Transverse colon (tissue), 3 donors: ENCODE measurements at regions not wholly inside any gene's neighbourhood (a gene's known extent, or its start where the extent isn't known, plus 50 kb on each side); places are given as distances from the start of the nearest gene placed in this dataset.

Source experiments
- POLR2A ChIP-seq: fragments of 450-650 bp; IDR thresholded peaks from one replicate; pipeline ENCODE4 v1.6.1; 2016; ENCODE audit warnings: antibody characterized with exemption, mild to moderate bottlenecking, moderate library complexity
- TF ChIP-seq, protein P1 (sequence below), 5 experiments: fragments of 200-600 bp in 3 of 5; fragments of 450-650 bp in 2 of 5; sonication (generic) in 3 of 5; IDR thresholded peaks; 1 replicate in 2 of 5; 2 replicates in 3 of 5; pipeline ENCODE4 v1.5.1; 2016 to 2017; ENCODE audit warnings: antibody characterized with exemption in 5 of 5, inconsistent platforms in 3 of 5, mild to moderate bottlenecking in 2 of 5, moderate library complexity in 1 of 5

DNA sequence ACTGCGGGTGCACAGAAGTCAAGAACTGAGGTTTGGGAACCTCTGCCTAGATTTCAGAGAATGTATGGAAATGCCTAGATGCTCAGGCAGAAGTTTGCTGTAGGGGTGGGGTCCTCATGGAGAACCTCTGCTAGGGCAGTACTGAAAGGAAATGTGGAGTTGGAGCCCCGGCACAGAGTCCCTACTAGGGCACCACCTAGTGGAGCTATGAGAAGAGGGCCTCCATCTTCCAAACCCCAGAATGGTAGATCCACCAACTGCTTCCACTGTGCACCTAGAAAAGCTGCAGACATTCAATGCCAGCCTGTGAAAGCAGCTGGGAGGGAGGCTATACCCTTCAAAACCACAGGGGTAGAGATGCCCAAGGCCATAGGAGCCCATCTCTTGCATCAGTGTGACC lies 1336.0 kb upstream of the CELF2 start:
- no peak for TF ChIP-seq POLR2A
- TF ChIP-seq, protein P1, sequence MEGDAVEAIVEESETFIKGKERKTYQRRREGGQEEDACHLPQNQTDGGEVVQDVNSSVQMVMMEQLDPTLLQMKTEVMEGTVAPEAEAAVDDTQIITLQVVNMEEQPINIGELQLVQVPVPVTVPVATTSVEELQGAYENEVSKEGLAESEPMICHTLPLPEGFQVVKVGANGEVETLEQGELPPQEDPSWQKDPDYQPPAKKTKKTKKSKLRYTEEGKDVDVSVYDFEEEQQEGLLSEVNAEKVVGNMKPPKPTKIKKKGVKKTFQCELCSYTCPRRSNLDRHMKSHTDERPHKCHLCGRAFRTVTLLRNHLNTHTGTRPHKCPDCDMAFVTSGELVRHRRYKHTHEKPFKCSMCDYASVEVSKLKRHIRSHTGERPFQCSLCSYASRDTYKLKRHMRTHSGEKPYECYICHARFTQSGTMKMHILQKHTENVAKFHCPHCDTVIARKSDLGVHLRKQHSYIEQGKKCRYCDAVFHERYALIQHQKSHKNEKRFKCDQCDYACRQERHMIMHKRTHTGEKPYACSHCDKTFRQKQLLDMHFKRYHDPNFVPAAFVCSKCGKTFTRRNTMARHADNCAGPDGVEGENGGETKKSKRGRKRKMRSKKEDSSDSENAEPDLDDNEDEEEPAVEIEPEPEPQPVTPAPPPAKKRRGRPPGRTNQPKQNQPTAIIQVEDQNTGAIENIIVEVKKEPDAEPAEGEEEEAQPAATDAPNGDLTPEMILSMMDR (IDR thresholded peaks at IDR 0.05): no peak
